Right renal cortex interstitium (tissue), 3 donors: ENCODE measurements at regions not wholly inside any gene's neighbourhood (a gene's known extent, or its start where the extent isn't known, plus 50 kb on each side); places are given as distances from the start of the nearest gene placed in this dataset.
"Not testable (repeated sequence)": the region's sequence is repeated elsewhere in the genome, so short reads cannot be mapped to it uniquely, and the experiment has no call there.

Experiments used
- DNase-seq, 3 donors: peaks; one replicate each; pipeline ENCODE4 v3.0.0-alpha.2; 2013; ENCODE audit warnings: low read depth in 3 of 3, low spot score in 2 of 3

DNA sequence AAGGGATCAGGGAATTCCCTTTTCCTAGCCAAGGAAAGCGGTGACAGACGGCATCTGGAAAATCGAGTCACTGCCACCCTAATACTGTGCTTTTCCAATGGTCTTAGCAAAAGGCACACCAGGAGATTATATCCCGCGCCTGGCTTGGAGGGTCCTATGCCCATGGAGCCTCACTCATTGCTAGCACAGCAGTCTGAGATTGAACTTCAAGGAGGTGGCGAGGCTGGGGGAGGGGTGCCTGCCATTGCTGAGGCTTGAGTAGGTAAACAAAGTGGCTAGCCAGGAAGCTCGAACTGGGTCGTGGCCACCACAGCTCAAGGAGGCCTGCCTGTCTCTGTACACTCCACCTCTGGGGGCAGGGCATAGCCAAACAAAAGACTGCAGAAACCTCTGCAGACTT, 556.5 kb upstream of the IZUMO3 start:
- DNase-seq: not testable (repeated sequence)

DNA sequence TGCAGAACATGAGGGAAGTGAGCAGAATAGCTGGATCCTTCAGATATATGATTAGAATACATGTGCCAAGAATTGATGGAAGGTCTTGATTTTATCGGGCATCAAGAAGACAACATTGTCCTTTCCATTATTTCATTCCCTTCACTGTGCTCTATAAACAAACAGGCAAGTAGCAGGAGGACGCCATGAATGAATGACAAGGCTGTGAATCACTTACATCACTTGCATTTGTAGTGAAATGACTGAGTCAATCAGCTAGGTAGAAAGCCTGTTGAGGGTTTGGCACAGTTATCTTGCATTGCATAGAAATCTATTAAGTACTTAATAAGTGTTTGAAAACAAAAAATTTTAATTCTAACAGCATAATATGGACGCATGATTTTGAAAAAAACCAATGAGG, 548.8 kb upstream of the IZUMO3 start:
- no peak for DNase-seq

DNA sequence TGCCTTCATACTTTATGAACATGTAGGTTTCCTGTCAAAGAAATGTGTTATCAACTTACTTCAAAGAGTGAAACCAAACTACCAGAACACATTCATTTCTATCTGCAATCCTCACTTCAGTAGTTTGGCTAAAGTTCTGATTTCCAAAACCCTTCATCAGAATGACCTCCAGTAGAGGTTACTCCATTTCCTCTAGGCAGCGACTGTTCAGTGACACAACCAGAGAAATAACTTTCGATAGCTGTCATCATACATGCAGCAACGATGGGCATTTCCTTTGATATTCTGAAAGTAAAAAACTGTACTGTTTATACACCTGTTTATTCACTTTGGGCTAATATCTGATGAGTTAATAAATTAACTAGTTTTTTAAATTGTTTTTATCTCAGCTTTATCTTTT, 532.5 kb upstream of the IZUMO3 start:
- no peak for DNase-seq

DNA sequence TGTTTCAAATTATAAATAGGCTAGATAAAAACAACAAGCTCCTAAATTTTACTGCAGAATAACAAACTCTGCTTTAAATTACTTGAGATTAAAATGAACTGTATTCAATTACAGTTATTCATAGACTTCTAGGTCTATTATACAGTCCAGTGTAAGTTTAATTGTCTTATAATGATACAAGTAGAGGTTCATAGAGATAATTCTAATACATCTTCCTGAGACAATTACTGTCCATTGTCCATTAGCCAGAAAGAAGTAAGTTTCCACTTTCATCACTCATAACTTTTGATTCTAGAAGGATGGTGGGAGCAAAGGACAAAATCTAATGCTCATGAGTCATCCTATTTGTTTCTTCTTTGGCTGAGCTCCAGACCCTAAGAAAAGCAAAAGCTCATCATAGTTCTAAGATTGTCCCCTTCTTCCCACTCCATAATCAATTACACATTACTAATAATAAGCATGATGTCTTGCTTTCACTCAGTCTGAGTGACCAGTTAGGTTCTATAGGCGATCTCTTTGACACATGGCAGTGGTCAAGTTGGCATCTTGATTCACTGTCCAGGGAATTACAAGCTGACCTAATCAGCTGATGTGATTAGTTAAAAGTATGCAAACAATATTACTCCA, 502.5 kb upstream of the IZUMO3 start:
- no peak for DNase-seq

DNA sequence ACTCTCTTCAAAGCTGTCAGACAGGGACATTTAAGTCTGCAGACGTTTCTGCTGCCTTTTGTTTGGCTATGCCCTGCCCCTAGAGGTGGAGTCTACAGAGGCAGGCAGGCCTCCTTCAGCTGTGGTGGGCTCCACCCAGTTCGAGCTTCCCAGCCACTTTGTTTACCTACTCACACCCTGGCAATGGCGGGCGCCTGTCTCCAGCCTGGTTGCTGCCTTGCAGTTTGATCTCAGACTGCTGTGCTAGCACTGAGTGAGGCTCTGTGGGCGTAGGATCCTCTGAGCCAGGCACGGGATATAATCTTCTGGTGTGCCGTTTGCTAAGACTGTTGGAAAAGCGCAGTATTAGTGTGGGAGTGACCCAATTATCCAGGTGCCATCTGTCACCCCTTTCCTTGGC, 499.8 kb upstream of the IZUMO3 start:
- not testable (repeated sequence) for DNase-seq

DNA sequence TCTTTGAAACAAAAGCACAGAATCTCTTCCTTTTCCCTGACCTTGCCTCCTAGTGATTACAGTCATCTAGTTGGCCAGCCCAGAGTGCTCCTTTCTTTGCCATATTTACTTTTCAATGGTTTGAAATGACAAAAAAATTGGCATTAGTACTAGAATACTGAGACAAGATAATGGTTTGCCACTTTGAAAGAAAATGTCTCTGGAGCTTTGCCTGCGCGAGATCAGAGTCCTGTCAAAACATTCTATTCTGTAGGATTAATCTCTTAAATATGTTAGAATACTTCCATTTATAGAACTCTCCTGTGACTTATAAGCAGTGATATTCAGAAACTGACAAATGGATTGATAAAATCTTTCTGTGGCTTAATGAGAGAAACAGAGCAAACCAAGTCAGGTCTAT, 484.0 kb upstream of the IZUMO3 start:
- no peak for DNase-seq

DNA sequence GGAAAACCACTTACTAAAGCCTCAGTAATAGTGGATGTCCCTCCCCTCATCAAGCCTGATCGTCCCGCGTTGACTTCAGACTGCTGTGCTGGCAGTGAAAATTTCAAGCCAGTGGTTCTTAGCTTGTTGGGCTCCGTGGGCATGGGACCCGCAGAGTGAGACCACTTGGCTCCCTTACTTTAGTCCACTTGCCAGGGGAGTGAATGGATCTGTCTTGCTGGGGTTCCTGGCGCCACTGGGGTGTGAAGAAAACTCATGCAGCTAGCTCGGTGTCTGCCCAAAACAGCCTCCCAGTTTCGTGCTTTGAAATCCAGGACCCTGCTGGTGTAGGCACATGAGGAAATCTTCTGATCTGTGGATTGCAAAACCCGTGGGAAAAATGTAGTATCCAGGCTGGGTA, 480.0 kb upstream of the IZUMO3 start:
- DNase-seq: no peak

DNA sequence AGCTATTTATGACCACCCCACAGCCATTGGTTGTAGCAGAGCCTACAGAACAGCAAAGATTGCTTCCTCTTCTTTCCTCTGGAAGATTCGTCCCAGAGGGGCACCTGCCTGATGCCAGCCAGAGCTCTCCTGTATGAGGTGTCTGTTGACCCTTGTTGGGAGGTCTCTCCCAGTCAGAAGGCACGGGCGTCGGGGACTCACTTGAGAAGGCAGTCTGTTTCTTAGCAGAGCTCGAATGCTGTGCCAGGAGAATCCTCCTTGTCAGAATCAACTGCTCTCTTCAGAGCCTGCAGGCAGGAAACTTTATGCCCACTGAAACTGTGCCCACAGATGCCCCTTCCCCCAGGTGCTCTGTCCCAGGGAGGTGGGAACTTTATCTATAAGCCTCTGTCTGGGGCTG, 479.5 kb upstream of the IZUMO3 start:
- no peak for DNase-seq

DNA sequence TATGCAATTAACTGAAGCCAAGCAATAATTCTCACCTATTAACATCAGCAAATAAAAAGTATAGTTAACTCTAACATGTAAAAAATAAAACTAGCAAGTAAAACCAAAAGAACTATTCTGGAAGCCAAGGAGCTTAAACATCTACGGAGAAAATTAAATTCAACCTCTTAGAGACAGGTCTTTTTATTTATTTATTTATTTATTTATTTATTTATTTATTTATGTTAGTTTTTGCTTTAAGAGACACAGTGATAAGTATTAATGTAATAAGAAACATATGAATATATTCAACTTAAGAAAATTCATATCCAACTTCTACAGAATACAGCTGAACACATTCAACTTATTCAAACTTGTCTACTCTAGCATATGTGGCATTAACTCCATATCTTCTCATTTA, 472.1 kb upstream of the IZUMO3 start:
- no peak for DNase-seq

DNA sequence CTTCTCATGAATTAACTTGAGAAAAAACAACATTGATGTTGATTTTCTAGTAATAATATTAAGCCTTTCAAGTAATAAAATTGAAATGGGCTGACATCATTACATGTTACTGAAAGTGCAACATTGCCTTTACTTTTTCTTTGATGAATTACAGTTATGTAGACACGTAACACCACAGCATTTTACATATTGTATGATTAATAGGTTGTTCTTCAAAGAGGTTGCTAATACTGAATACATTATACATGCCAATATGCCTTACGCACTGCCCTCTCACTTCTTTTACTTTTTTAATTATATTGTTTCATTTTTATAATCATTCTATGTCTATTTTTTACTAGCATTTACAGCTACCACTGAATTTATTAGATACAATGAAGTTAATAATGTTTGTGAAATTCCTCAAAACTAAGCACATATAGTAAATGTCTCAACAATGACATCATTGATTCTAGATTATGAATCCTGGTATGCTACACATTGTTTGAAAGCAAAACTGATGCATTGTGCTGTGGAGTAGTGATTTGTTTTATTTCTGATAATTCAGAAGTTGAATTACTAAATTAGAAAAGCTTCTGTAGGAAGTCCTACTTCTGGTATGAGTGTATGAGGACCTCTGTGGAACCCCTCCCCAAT, 464.4 kb upstream of the IZUMO3 start:
- no peak for DNase-seq

DNA sequence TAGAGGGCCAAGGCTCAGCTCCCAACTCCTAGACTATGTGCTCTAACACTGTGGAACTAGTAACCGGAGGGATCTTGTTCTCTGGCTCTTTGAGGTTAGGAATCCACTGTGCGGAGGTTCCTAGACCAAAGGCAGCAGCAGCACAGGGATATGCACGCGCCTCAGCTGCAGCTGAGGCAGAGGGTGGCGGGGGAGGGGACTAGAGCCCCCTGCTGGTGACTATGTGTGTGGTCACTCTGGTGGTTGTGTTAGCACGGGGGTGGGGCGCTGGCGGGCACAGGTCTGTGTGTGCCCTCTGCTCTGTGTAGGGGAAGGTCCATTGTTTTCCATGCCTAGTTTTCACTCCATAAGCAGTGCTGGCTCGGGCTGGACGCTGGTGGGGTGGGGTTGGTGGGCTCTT, 458.0 kb upstream of the IZUMO3 start:
- no peak for DNase-seq

DNA sequence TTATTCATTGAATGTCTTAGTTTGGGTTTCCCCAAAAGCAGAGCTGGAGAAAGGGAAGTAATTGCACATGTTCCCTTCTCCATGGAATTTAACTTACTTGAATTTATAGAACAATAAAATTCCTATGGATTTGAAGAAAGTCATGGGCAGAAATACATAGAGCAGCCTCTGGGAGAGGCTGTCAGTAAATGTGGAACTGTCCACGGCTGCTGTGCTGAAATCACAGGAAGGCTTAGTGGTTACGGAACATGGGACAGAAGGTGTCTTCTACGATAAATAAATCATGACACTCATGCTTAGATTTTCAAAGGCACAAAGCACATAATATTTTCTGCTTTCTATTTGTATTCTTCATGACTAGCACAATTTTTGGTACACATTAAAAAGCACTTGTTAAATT, 440.6 kb upstream of the IZUMO3 start:
- DNase-seq: peak in 1 of 3 donors; percentile 0

DNA sequence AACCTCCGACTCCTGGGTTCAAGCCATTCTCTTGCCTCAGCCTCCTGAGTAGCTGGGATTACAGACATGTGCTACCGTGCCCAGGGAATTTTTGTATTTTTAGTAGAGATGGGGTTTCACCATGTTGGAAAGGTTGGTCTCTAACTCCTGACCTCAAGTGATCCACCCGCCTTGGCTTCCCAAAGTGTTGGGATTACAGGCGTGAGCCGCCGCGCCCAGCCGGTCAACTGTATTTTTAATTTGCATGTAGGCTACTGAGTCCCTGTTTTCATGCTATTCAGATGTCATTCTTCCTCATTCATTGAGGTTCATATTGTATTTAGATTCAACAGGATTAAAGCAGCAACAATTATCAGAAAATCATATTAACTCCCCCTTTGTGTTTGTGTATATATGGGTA, 425.1 kb upstream of the IZUMO3 start:
- not testable (repeated sequence) for DNase-seq

DNA sequence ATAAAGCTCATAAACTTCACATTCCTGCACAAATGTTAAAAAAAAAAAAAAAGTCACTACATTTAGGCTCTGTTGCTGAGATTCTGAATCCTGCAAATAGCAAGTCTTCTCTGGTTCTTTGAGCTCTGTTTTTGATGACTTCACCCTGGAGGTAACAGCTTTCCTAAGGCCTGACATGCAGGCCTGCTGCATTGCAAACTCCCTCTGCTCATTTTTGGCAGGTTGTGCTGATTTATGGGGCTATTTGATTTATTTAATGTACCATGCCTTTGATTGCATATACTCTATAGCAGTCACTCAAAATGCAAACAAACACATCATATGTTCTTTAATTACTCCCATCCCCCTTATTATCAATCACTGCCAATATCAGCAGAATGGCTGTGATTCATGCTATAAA, 416.1 kb upstream of the IZUMO3 start:
- no peak for DNase-seq

DNA sequence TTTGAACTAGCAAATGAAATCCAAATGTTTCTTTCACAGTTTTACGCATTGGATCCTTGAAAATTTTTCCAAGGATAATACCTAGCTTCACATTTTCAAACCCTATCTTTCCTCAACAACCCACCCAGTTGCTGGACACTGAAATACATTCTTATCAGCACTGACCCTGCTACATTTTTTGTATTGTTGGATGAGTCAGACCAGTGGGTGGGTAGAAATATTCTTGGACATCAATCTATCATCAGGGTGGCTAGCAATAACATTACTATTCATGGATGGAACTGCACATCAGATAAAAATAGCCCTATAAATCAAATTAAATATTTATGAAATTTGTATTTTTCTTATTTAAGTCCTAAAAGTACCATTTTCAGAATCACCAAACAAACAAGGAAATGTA, 407.4 kb upstream of the IZUMO3 start:
- no peak for DNase-seq

DNA sequence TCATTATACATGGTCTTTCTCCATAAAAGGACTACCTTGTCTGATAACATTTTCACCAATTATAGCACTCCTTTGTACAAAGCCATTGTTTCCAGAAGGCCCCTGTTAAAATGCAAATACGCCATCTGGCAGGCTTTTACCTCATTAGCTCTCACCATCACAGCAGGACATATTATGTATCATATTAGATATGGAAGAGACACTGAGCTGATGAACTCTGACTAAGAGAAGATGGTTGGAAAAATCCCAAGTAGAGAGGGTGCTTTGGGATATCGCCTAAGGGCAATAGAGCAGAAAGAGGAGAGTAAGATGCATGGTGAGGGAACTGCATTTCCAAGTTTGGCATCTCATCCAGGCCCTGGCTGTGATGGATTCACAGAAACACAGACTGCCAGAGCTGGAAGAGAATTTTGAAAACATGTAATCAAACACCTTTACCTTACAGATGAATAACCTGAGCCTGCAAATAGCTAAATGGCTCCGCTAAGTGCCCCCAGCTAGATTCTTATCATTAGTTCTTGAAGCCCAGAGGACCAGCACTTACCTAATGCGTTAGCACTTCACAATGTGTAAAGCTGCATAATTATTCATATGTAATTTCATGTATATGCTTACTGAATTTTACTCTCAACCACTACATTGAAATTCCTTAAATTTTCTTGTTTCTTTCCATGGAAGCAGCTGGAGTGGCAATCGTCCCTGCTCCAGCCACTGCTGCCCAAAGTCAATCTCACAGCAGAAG, 393.6 kb upstream of the IZUMO3 start:
- DNase-seq: no peak

DNA sequence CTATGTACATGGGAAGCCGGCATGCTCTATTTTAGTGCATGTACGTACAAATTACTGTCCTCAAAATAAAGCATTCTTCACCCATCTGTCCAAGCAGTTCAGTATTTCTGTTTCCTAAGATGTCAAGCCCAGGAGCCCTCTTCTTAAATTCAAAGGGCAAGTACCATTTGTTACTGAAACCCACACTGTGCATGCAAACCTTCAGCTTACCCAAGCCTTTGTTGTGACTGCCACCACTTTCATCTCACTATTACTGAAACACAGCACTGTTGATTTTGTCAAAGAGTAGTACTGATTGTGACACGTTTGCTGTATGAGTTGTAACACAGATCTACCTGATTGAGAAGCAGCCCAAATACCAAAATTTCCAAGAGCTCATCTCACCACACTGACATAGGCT, 390.4 kb upstream of the IZUMO3 start:
- DNase-seq: no peak

DNA sequence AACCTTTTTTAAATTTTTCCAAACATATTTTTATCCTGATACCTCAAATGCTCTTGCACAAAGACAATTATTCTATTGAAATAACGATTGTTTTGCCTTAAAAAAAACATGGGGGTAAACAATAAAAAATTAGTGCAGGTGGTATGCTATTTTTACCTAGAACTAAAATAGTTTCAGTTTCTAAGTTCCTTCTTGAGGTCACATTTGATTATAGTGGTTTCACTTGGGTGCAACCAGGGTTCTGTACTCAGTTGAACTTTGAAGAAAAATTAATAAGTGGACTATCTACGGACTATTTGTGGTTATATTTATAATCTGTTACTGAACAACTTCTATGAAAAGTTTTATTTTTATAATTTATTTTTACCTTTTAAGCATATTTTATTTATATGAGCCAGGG, 387.1 kb upstream of the IZUMO3 start:
- DNase-seq: no peak

DNA sequence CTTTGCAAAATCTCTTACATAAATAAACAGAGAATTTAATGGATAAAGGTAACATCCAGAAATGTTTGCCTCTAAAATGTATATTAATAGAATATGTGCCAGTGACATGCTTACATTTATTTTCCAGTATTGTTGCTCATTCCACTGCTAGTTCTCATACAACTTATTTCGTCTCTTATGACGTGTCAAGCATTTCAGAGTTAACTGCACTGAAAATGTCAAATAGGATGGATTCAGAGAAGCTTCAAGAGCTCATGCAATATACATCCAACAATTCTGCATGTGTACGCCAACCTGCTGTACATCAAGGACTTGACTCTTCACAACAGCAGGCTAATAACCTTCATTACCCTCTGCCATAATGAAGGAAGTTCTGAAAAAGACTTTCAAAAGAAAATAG, 386.2 kb upstream of the IZUMO3 start:
- no peak for DNase-seq

DNA sequence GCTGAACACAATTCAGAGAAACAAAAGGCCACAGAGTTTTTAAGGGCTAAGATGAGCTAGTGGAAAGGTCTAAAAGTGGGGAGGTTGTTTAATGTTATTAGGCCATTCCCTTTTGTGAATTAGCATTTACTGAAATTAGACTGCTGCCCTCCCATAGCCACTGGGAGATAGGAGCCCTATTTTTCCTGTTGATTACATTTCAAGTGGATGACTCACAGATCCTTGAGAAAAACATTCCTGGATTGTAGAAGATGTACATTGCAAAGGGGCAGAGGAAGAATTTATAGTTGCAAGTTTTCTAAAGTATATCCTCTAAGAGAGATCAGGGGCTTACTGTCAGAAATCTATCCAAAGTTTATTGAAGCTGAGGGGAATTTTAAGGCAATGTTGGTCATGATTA, 367.1 kb upstream of the IZUMO3 start:
- no peak for DNase-seq

DNA sequence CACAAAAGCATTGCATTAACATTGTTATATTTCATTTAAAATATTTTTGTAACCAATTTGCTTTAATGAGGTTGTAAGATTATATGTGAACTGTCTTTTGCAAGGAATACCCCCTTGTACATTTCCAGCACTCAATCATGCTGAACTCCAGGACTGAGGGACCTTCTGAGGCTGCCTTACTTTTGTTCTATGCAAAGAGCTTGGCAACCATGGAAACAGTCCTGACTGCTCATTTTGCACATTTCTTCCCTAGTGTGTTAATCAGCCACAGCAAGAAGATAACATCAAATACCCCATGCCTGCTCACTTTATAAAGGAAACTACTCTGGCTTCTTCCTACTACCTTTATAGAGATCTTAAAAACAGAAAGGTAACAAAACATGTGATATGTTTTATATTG, 355.6 kb upstream of the IZUMO3 start:
- no peak for DNase-seq

DNA sequence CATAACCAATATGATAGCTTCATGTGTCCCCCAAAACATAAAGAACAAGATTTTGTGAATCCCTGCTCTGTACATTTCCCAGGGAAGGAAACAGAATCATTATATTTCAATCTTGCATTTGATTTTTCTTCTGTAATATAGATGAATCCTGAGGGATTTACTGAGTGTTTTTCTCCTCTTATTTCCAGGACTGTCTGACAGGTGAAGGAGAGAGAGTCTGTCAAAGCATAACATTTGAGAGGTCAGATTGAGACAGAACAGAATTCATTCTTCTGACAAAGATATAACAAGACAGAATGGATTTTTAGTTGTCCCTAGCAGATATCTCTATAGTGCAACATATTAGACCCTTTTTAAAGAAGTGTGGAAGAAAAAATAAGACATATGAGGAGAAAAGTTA, 354.5 kb upstream of the IZUMO3 start:
- no peak for DNase-seq
